ENCODE measurements at regions not wholly inside any gene's neighbourhood (a gene's known extent, or its start where the extent isn't known, plus 50 kb on each side); places are given as distances from the start of the nearest gene placed in this dataset.

GRCh38 chr3:72035606-72036005, 250.7 kb upstream of the PROK2 start:
- no peak for DNase-seq (ENCODE audit: low read depth, low spot score)
- Histone ChIP-seq H3K9me1 (replicated peaks; ENCODE audit: control insufficient read depth, extremely low read depth, insufficient read depth, low read length) (no peaks in the 10 kb centered on the region), H4K20me1 (replicated peaks; ENCODE audit: control insufficient read depth, extremely low read depth, insufficient read depth, low read length) (no peaks in the 10 kb centered on the region), H3K79me2 (ENCODE audit: control insufficient read depth, insufficient read depth, low read length) (no peaks in the 10 kb centered on the region), H3K27me3 (ENCODE audit: control insufficient read depth in 2 of 2, insufficient read depth in 2 of 2, low read length in 2 of 2) (no peaks in the 10 kb centered on the region), H3K27ac (ENCODE audit: insufficient read depth, low read depth, low read length) (no peak overlapping the region), H3K4me1 (ENCODE audit: control insufficient read depth, extremely low read depth, insufficient read depth, low read length) (no peaks in the 10 kb centered on the region), H3K4me2 (ENCODE audit: insufficient read depth, low read length) (no peak overlapping the region), H3K4me3 (replicated peaks in 1 of 3; ENCODE audit: insufficient read depth in 1 of 3, low read depth in 1 of 3, low read length in 3 of 3) (no peak overlapping the region), H3K9ac (replicated peaks; ENCODE audit: extremely low read depth, insufficient read depth, low read length) (no peak overlapping the region), H3K9me3 (replicated peaks; ENCODE audit: control insufficient read depth, insufficient read depth, low read length) (no peaks in the 10 kb centered on the region), H3K36me3 (ENCODE audit: control insufficient read depth in 2 of 2, extremely low read depth in 1 of 2, insufficient read depth in 2 of 2, low read length in 2 of 2) (no peaks in the 10 kb centered on the region), H2AFZ (ENCODE audit: low read depth, low read length) (no peak overlapping the region)
- ChIA-PET CTCF (interaction anchor here (1.0 kb wide), 1 partner anchor 14 kb away, joined by 3 read pairs; no protein-coding TSS in a partner anchor), POLR2A (no interaction called here)
- dilution Hi-C loops (cut with MboI; ENCODE audit: extremely low pct_ligation_motif_present, low sequenced_read_pairs) (no loop called here), intact Hi-C loops (cut with micrococcal nuclease) (no loop called here)
- no peak for FAIRE-seq
- no peak for TF ChIP-seq GATA2 (IDR thresholded peaks at IDR 0.05; ENCODE audit: insufficient read depth, insufficient read length, low read depth, low read length)
- no peak for TF ChIP-seq POLR2A (IDR thresholded peaks at IDR 0.05; ENCODE audit: low read depth, low read length)
- no peak for TF ChIP-seq FOS (IDR thresholded peaks at IDR 0.05; ENCODE audit: borderline replicate concordance, insufficient read depth, low read length)
- no peak for TF ChIP-seq MAX (IDR thresholded peaks at IDR 0.05; ENCODE audit: insufficient read depth, insufficient read length)
- TF ChIP-seq CTCF (IDR thresholded peaks at IDR 0.05; ENCODE audit: extremely low read depth in 1 of 2, insufficient read depth in 1 of 2, low read depth in 1 of 2, low read length in 2 of 2): no peak
- TF ChIP-seq MYC (IDR thresholded peaks at IDR 0.05; ENCODE audit: low read depth, low read length): no peak
- TF ChIP-seq EZH2 (IDR thresholded peaks at IDR 0.05; ENCODE audit: borderline replicate concordance, low read depth, low read length, severe bottlenecking): no peak
- no peak for TF ChIP-seq JUN (IDR thresholded peaks at IDR 0.05; ENCODE audit: borderline replicate concordance, insufficient read depth, insufficient read length, low read depth)
- TF ChIP-seq POLR2AphosphoS5 (IDR thresholded peaks at IDR 0.05; ENCODE audit: insufficient read depth, low read depth, low read length): no peak
- no TSS peak for BruUV-seq (replicated peaks)

All from endothelial cell of umbilical vein (primary cell).